BJ (cell line): ENCODE measurements at regions not wholly inside any gene's neighbourhood (a gene's known extent, or its start where the extent isn't known, plus 50 kb on each side); places are given as distances from the start of the nearest gene placed in this dataset.
"Not testable (repeated sequence)": the region's sequence is repeated elsewhere in the genome, so short reads cannot be mapped to it uniquely, and the experiment has no call there.

Experiments
- CTCF ChIA-PET: fragments of 350-600 bp; formaldehyde crosslinking; extraction: SDS; loops from one replicate; lab custom pipeline; 2021; ENCODE audit warnings: antibody characterized with exemption, inconsistent platforms; lab: Yijun Ruan, JAX
- POLR2A ChIA-PET: fragments of 300-600 bp; sonication (Branson Sonifier 250); formaldehyde crosslinking; extraction: SDS; loops from one replicate; lab custom pipeline; 2021; ENCODE audit warnings: antibody characterized with exemption; lab: Charles Lee
- DNase-seq: peaks from one replicate; pipeline ENCODE4 v3.0.0-alpha.2; 2011; ENCODE audit warnings: low read depth
- H3K27me3 ChIP-seq: 2 replicates; pipeline ENCODE4 v1.6.0; 2011; ENCODE audit warnings: low read length; ENCODE audit not compliant: control insufficient read depth, insufficient read depth
- H3K36me3 ChIP-seq: 2 replicates; pipeline ENCODE4 v1.5.1; 2011; ENCODE audit warnings: low read length; ENCODE audit not compliant: control insufficient read depth, insufficient read depth
- H3K4me3 ChIP-seq: 2 replicates; pipeline ENCODE4 v1.5.1; 2011; ENCODE audit warnings: low read depth, mild to moderate bottlenecking, control low read depth, low read length
- CTCF ChIP-seq: IDR thresholded peaks from 2 replicates; pipeline ENCODE4 v1.5.1; 2011; ENCODE audit warnings: low read depth, mild to moderate bottlenecking, control low read depth, inconsistent platforms, low read length, moderate library complexity; ENCODE audit not compliant: insufficient read depth

- no peak for TF ChIP-seq CTCF
- no peaks in the 10 kb centered on the region for H3K36me3 ChIP-seq
- POLR2A ChIA-PET, result no interaction called here
- CTCF ChIA-PET, result no interaction called here
- no peaks in the 10 kb centered on the region for H3K27me3 ChIP-seq
- no peak overlapping the region for H3K4me3 ChIP-seq
- DNase-seq, result no peak
Observed at GRCh38 chr4:148849581-148849980, 407.4 kb upstream of the NR3C2 start.

- ChIA-PET CTCF (no interaction called here), POLR2A (no interaction called here)
- H3K4me3 ChIP-seq, result no peak overlapping the region
- no peaks in the 10 kb centered on the region for H3K36me3 ChIP-seq
- no peaks in the 10 kb centered on the region for H3K27me3 ChIP-seq
- TF ChIP-seq CTCF, result no peak
- DNase-seq, result no peak
Observed at GRCh38 chr4:148847544-148848255, 405.5 kb upstream of the NR3C2 start.

GRCh38 chr4:148845609-148846008, 403.4 kb upstream of the NR3C2 start:
- DNase-seq, result no peak
- Histone ChIP-seq H3K36me3 (no peaks in the 10 kb centered on the region), H3K4me3 (no peak overlapping the region), H3K27me3 (no peaks in the 10 kb centered on the region)
- CTCF ChIA-PET, result interaction anchor here (0.7 kb wide), 1 partner anchor 418 kb away, joined by 3 read pairs; no protein-coding TSS in a partner anchor
- POLR2A ChIA-PET, result no interaction called here
- no peak for TF ChIP-seq CTCF

- POLR2A ChIA-PET, result no interaction called here
- DNase-seq, result no peak
Observed at GRCh38 chr4:148843625-148844024, 401.4 kb upstream of the NR3C2 start.

GRCh38 chr4:148842843-148843242, 400.6 kb upstream of the NR3C2 start:
- TF ChIP-seq CTCF, result no peak
- Histone ChIP-seq H3K27me3 (no peaks in the 10 kb centered on the region), H3K36me3 (no peaks in the 10 kb centered on the region), H3K4me3 (no peak overlapping the region)
- POLR2A ChIA-PET, result no interaction called here
- CTCF ChIA-PET, result no interaction called here
- no peak for DNase-seq

More at GRCh38 chr4:148843625-148844024, 401.4 kb upstream of the NR3C2 start:
- H3K36me3 ChIP-seq, result no peaks in the 10 kb centered on the region
- CTCF ChIA-PET, result no interaction called here
- no peak overlapping the region for H3K4me3 ChIP-seq
- no peak for TF ChIP-seq CTCF
- H3K27me3 ChIP-seq, result no peaks in the 10 kb centered on the region

- H3K27me3 ChIP-seq, POLR2A ChIA-PET, H3K36me3 ChIP-seq, CTCF ChIA-PET, H3K4me3 ChIP-seq, DNase-seq: not testable (repeated sequence)
Observed at GRCh38 chr4:148837571-148837970, 395.4 kb upstream of the NR3C2 start.
